AG09319 (cell line): ENCODE measurements at regions not wholly inside any gene's neighbourhood (a gene's known extent, or its start where the extent isn't known, plus 50 kb on each side); places are given as distances from the start of the nearest gene placed in this dataset.

Experiments
- DNase-seq: peaks from one replicate; pipeline ENCODE4 v3.0.0-alpha.2; 2010; ENCODE audit warnings: low read depth; ENCODE audit errors: extremely low read depth
- TF ChIP-seq, protein P1 (sequence below): IDR thresholded peaks from 2 replicates; pipeline ENCODE4 v1.5.1; 2011; ENCODE audit warnings: low read depth, mild to moderate bottlenecking, inconsistent platforms, low read length, moderate library complexity

DNA sequence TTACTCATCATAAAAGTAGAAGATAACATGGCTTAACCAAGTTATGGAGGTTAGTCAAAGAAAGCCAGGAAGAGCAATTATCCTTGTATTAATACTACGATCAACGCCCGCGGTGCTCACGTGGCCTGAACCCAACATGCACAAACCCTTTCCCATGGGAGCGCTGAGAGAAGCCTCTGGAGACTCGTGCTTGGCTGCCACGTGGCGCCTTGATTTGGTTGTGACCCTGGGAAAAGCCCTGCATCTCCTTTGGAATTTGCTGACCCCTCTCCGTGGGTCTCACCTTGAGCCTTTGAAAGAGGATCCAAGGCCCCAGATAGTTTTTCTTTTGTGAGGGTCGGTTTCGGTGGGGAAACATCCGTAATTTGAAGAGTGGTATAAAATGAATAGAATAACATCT, 255.6 kb downstream of the DCDC2C start:
- TF ChIP-seq, protein P1, sequence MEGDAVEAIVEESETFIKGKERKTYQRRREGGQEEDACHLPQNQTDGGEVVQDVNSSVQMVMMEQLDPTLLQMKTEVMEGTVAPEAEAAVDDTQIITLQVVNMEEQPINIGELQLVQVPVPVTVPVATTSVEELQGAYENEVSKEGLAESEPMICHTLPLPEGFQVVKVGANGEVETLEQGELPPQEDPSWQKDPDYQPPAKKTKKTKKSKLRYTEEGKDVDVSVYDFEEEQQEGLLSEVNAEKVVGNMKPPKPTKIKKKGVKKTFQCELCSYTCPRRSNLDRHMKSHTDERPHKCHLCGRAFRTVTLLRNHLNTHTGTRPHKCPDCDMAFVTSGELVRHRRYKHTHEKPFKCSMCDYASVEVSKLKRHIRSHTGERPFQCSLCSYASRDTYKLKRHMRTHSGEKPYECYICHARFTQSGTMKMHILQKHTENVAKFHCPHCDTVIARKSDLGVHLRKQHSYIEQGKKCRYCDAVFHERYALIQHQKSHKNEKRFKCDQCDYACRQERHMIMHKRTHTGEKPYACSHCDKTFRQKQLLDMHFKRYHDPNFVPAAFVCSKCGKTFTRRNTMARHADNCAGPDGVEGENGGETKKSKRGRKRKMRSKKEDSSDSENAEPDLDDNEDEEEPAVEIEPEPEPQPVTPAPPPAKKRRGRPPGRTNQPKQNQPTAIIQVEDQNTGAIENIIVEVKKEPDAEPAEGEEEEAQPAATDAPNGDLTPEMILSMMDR, result no peak
- DNase-seq, result no peak

GRCh38 chr2:3959372-3959771, 256.0 kb downstream of the DCDC2C start:
- no peak for DNase-seq
- TF ChIP-seq, protein P1, result peak; percentile 56

- TF ChIP-seq, protein P1, result no peak
- no peak for DNase-seq
Measured at GRCh38 chr2:3960106-3960505, 256.7 kb downstream of the DCDC2C start.

GRCh38 chr2:3962719-3963118, 259.3 kb downstream of the DCDC2C start:
- DNase-seq, result no peak
- TF ChIP-seq, protein P1, result no peak

DNA sequence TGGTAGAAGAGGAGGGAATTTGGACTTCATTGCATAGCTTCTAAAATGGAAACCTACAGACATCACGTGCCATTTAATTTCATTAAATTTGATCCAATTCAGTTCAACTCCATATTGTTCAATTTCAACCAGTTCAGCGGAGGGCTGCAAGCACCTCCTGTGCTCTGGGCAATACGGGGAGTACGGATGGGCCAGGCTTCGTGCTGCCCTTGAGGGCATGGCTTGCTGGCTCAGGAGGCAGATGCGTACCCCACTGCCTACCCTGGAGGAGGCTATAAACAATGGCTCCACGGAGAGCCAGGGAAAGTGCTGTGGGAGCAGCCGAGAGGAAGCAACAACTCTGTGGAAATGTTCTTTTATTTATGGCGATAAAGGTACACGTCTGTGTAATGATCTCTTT, 261.8 kb downstream of the DCDC2C start:
- DNase-seq, result no peak
- TF ChIP-seq, protein P1, result no peak

DNA sequence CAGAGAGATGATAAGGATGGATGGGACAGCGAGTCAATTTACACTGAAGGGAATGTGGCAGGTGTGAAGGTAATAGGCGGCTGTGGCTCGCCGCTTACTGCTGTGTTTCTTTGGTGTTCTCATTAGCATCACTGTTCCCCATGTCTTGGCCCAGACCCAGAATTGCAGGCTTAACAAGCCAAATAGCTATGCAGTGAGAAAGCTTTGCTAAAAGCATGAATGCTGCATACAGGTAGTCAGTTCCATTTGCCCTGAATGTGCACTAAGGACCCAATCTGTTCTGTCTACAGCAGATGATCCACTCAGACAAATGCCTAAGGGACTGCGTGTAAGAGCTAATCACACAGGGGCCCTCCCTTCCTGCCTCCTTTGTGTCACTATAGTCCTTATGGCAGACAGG, 262.6 kb downstream of the DCDC2C start:
- TF ChIP-seq, protein P1, result no peak

DNA sequence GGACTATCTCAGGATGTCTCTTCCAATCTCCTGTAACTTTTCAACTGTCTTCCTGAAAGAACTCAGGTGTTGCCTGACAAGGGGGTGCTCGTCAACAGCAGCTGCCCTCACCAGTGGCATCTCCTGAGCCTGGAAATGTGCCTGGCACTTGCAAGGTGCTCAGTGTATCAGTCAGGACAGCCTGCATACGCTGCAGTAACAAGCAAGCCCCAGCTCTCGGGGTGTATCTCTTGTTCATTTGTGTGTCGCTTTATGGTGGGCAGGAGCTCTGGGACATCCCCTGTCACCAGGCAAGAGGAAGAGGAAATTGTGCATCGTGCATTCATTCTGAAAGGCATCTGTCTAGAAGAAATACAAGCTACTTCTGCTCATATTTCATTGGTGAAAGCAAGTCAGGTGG, 263.1 kb downstream of the DCDC2C start:
- no peak for DNase-seq
- TF ChIP-seq, protein P1, result no peak

More for the DNA sequence above, 262.6 kb downstream of the DCDC2C start:
- no peak for DNase-seq

- TF ChIP-seq, protein P1, result no peak
- DNase-seq, result no peak
Measured at GRCh38 chr2:3968736-3969135, 265.4 kb downstream of the DCDC2C start.
